ENCODE measurements at regions not wholly inside any gene's neighbourhood (a gene's known extent, or its start where the extent isn't known, plus 50 kb on each side); places are given as distances from the start of the nearest gene placed in this dataset.

DNA sequence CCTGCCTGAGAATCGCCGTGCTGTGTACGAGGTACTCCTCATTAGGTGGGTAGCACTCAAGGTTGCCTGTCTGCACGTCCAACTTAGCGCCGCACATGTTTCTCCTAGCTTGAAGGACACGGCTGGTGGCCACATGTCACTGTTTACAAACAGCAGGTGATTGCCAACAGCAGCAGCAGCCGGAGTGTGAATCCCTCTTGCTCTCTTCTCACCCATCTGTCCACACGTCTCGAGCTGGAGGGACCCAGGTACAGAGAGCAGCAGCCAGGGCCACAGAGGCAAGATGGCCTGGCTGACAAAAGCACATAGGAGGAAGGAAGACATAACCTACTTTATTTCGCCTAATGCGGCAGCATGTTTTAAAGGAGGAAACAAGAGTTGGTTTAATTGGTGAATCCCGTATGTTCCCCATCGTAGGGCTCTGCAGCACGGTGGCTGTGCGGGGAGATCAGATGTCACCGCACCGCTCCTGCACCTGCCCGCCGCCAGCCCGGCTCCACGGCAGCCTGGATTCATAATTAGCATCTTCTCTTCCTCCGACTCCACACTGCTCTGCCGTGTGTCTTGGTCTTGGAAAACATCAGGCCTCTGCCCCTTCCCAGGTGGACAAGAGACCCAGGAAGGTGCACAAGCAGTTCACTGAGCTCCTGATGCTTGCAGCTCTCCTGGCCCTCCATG, 201.6 kb upstream of the IRX1 start:
- Mint-ChIP-seq H3K9me3 (peaks cover 5 to 25% (median 8%) of the 10 kb centered on the region in 7 donors), H3K27me3 (ENCODE audit: low read depth in 3 of 3) (peaks cover 0 to 5% (median 1%) of the 10 kb centered on the region in 3 donors), H3K4me3 (no peak overlapping the region), H3K36me3 (no peaks in the 10 kb centered on the region), H3K27ac (no peak overlapping the region), H3K4me1 (no peaks in the 10 kb centered on the region)
- no peaks in the 10 kb centered on the region for H3K4me1 ChIP-seq (ENCODE audit: control insufficient read depth in 1 of 2, insufficient read depth in 2 of 2, low read length in 2 of 2)
- no peak overlapping the region for H3K27ac ChIP-seq (ENCODE audit: low read depth in 1 of 2, low read length in 2 of 2)
- no peak overlapping the region for H2AFZ ChIP-seq (ENCODE audit: insufficient read depth, low read depth, low read length, poor library complexity, severe bottlenecking)
- DNase-seq, result no peak
- H3K79me2 ChIP-seq (ENCODE audit: insufficient read depth, low read length), result no peaks in the 10 kb centered on the region
- TF ChIP-seq, protein P1, sequence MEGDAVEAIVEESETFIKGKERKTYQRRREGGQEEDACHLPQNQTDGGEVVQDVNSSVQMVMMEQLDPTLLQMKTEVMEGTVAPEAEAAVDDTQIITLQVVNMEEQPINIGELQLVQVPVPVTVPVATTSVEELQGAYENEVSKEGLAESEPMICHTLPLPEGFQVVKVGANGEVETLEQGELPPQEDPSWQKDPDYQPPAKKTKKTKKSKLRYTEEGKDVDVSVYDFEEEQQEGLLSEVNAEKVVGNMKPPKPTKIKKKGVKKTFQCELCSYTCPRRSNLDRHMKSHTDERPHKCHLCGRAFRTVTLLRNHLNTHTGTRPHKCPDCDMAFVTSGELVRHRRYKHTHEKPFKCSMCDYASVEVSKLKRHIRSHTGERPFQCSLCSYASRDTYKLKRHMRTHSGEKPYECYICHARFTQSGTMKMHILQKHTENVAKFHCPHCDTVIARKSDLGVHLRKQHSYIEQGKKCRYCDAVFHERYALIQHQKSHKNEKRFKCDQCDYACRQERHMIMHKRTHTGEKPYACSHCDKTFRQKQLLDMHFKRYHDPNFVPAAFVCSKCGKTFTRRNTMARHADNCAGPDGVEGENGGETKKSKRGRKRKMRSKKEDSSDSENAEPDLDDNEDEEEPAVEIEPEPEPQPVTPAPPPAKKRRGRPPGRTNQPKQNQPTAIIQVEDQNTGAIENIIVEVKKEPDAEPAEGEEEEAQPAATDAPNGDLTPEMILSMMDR (IDR thresholded peaks at IDR 0.05), result no peak
- peaks cover 16 to 23% of the 10 kb centered on the region in 2 donors for H3K9me3 ChIP-seq (replicated peaks in 1 of 2; ENCODE audit: control insufficient read depth in 1 of 2, insufficient read depth in 1 of 2, low read length in 2 of 2)
- 86% methylated on average over 20 of the region's 24 CpGs for WGBS (ENCODE audit: insufficient coverage)
- H3K27me3 ChIP-seq (ENCODE audit: control insufficient read depth in 2 of 2, insufficient read depth in 2 of 2, low read length in 2 of 2), result no peaks in the 10 kb centered on the region
- H3K4me3 ChIP-seq (replicated peaks in 1 of 3; ENCODE audit: low read depth in 2 of 3, low read length in 3 of 3), result no peak overlapping the region
- H3K4me2 ChIP-seq (replicated peaks; ENCODE audit: extremely low read depth, low read length, poor library complexity, severe bottlenecking), result no peak overlapping the region
- intact Hi-C loops (cut with micrococcal nuclease), result no loop called here
- H4K20me1 ChIP-seq (ENCODE audit: insufficient read depth, low read length), result no peaks in the 10 kb centered on the region
- no peaks in the 10 kb centered on the region for H3K36me3 ChIP-seq (replicated peaks in 1 of 2; ENCODE audit: control insufficient read depth in 1 of 2, insufficient read depth in 2 of 2, low read length in 2 of 2)
- no peak overlapping the region for H3K9ac ChIP-seq (ENCODE audit: insufficient read depth, low read length, poor library complexity, severe bottlenecking)

DNA sequence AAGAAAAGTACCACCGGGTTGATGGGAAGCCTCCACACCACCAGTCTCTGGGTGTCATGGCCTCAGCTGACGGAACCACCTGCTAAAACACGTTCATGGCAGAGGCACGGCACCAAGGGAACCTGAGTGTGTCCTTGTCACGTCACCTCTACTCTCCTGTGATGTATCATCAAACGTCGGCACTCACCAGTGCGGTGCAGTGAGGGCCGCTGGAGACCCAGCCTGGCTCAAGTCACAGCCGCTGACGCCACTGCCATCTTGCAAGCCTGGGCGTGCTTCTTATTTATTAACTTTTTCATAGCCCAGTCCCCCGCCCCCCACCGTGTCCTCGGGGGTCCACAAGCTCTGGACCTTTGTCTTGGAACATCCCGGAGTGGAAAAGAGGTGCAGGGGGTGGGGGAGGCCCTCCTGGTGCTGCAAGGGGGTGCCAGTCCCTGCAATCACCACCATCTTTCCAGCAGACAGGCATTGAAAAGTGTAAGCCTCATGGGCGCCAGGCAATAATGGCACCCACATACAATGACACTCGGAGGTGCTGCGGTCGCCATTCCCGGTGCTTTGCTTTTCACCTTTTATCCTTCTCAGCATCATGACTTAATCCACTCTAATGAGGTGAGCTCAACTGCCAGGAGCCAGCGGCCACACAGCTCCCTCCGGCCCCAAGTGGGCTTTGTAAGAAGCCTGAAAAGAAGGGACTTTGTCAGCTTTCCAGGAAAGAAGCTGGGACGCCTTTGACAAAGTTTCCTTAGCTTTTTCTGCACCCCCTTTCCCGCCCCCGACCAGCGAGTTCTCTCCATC, 202.3 kb upstream of the IRX1 start:
- Mint-ChIP-seq H3K4me3 (no peak overlapping the region), H3K4me1 (no peaks in the 10 kb centered on the region), H3K36me3 (no peaks in the 10 kb centered on the region), H3K27me3 (ENCODE audit: low read depth in 3 of 3) (peaks cover 0 to 5% (median 1%) of the 10 kb centered on the region in 3 donors), H3K9me3 (peaks cover 2 to 24% (median 7%) of the 10 kb centered on the region in 7 donors), H3K27ac (no peak overlapping the region)
- no peaks in the 10 kb centered on the region for H3K4me1 ChIP-seq (ENCODE audit: control insufficient read depth in 1 of 2, insufficient read depth in 2 of 2, low read length in 2 of 2)
- H3K27ac ChIP-seq (ENCODE audit: low read depth in 1 of 2, low read length in 2 of 2), result no peak overlapping the region
- peaks cover 9 to 20% of the 10 kb centered on the region in 2 donors for H3K9me3 ChIP-seq (replicated peaks in 1 of 2; ENCODE audit: control insufficient read depth in 1 of 2, insufficient read depth in 1 of 2, low read length in 2 of 2)
- no peak overlapping the region for H2AFZ ChIP-seq (ENCODE audit: insufficient read depth, low read depth, low read length, poor library complexity, severe bottlenecking)
- TF ChIP-seq, protein P1 (IDR thresholded peaks at IDR 0.05), result no peak
- 74% methylated on average over 14 of the region's 27 CpGs for WGBS (ENCODE audit: insufficient coverage)
- H3K79me2 ChIP-seq (ENCODE audit: insufficient read depth, low read length), result no peaks in the 10 kb centered on the region
- intact Hi-C loops (cut with micrococcal nuclease), result no loop called here
- H4K20me1 ChIP-seq (ENCODE audit: insufficient read depth, low read length), result no peaks in the 10 kb centered on the region
- no peak overlapping the region for H3K9ac ChIP-seq (ENCODE audit: insufficient read depth, low read length, poor library complexity, severe bottlenecking)
- no peaks in the 10 kb centered on the region for H3K36me3 ChIP-seq (replicated peaks in 1 of 2; ENCODE audit: control insufficient read depth in 1 of 2, insufficient read depth in 2 of 2, low read length in 2 of 2)
- no peak overlapping the region for H3K4me3 ChIP-seq (replicated peaks in 1 of 3; ENCODE audit: low read depth in 2 of 3, low read length in 3 of 3)
- no peak for DNase-seq
- H3K27me3 ChIP-seq (ENCODE audit: control insufficient read depth in 2 of 2, insufficient read depth in 2 of 2, low read length in 2 of 2), result no peaks in the 10 kb centered on the region
- H3K4me2 ChIP-seq (replicated peaks; ENCODE audit: extremely low read depth, low read length, poor library complexity, severe bottlenecking), result no peak overlapping the region
